MCF 10A (cell line): ENCODE measurements at regions not wholly inside any gene's neighbourhood (a gene's known extent, or its start where the extent isn't known, plus 50 kb on each side); places are given as distances from the start of the nearest gene placed in this dataset.

Source experiments
- BruUV-seq: library from RNA; stranded (reverse); fragments of 400-500 nt; replicated peaks from 2 replicates; lab custom pipeline; 2021; lab: Mats Ljungman, UMichigan
- CTCF ChIA-PET: fragments of 300-600 bp; sonication (Branson Sonifier 250); formaldehyde crosslinking; extraction: SDS; loops from one replicate; lab custom pipeline; 2021; ENCODE audit warnings: antibody characterized with exemption, inconsistent platforms; lab: Yijun Ruan, JAX
- POLR2A ChIA-PET: fragments of 300-600, 350-650 bp; sonication (Branson Sonifier 250); formaldehyde crosslinking; extraction: SDS; loops from one replicate; lab custom pipeline; 2020; ENCODE audit warnings: antibody characterized with exemption, inconsistent platforms; lab: Yijun Ruan, JAX
- DNase-seq: peaks from one replicate; pipeline ENCODE4 v3.0.0-alpha.2; 2018; ENCODE audit not compliant: unreplicated experiment
- H3K27ac Mint-ChIP-seq: one replicate; pipeline ENCODE4 v1.8.0; 2022; ENCODE audit warnings: mild to moderate bottlenecking, low read depth, mixed read lengths; ENCODE audit not compliant: unreplicated experiment
- H3K27me3 Mint-ChIP-seq: one replicate; pipeline ENCODE4 v1.8.0; 2022; ENCODE audit warnings: mixed read lengths; ENCODE audit not compliant: insufficient read depth, unreplicated experiment
- H3K36me3 Mint-ChIP-seq: one replicate; pipeline ENCODE4 v1.8.0; 2022; ENCODE audit warnings: mild to moderate bottlenecking, moderate library complexity, mixed read lengths; ENCODE audit not compliant: insufficient read depth, unreplicated experiment
- H3K4me1 Mint-ChIP-seq: one replicate; pipeline ENCODE4 v1.8.0; 2022; ENCODE audit warnings: mixed read lengths; ENCODE audit not compliant: insufficient read depth, unreplicated experiment
- H3K4me3 Mint-ChIP-seq: one replicate; pipeline ENCODE4 v1.8.0; 2022; ENCODE audit warnings: mild to moderate bottlenecking, moderate library complexity, mixed read lengths; ENCODE audit not compliant: unreplicated experiment
- H3K9me3 Mint-ChIP-seq: one replicate; pipeline ENCODE4 v1.8.0; 2022; ENCODE audit warnings: mixed read lengths; ENCODE audit not compliant: unreplicated experiment
- intact Hi-C: fragments of 100-400 bp; cut with micrococcal nuclease; formaldehyde crosslinking; loops from 2 replicates; pipeline ENCODE4 v1.14.1; 2022
- TF ChIP-seq, protein P1 (sequence below): fragments of 200-600 bp; IDR thresholded peaks from one replicate; pipeline ENCODE4 v1.8.0; 2022; ENCODE audit warnings: antibody characterized with exemption, mild to moderate bottlenecking; ENCODE audit not compliant: unreplicated experiment

DNA sequence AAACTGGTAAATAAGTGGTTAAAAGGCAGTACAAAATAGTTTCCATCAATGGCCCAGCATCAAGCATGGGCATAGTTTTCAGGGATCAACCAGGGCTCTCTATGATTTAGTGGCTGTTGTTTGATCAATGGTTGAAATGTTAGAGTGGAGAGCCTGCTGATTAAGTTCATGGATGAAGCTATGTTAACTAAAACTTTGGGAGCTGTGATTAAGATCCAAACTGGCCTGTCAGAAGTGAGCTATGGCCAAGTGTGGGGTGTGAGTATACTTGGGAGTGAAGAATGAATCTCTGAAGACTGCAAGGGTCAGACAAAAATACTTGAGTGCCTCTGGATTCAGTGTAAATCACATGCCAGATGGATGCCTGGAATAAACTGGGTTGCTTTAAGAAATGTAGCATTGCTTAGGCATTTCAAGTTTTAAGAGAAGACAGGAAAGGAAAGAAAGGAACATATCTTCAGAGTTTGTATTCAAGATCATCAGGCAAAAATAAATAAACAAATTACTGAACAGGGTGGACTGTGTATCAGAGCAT lies 422.2 kb upstream of the ADAMTS9 start:
- ChIA-PET POLR2A (no interaction called here), CTCF (interaction anchor here (0.9 to 1.5 kb wide), 2 partner anchors 9 to 13 kb away, joined by 3 to 5 read pairs; no protein-coding TSS in a partner anchor)
- H3K4me3 Mint-ChIP-seq = no peak overlapping the region
- DNase-seq = no peak
- H3K4me1 Mint-ChIP-seq = peaks cover 9% of the 10 kb centered on the region
- no peaks in the 10 kb centered on the region for H3K27me3 Mint-ChIP-seq
- intact Hi-C loops = no loop called here
- TF ChIP-seq, protein P1, sequence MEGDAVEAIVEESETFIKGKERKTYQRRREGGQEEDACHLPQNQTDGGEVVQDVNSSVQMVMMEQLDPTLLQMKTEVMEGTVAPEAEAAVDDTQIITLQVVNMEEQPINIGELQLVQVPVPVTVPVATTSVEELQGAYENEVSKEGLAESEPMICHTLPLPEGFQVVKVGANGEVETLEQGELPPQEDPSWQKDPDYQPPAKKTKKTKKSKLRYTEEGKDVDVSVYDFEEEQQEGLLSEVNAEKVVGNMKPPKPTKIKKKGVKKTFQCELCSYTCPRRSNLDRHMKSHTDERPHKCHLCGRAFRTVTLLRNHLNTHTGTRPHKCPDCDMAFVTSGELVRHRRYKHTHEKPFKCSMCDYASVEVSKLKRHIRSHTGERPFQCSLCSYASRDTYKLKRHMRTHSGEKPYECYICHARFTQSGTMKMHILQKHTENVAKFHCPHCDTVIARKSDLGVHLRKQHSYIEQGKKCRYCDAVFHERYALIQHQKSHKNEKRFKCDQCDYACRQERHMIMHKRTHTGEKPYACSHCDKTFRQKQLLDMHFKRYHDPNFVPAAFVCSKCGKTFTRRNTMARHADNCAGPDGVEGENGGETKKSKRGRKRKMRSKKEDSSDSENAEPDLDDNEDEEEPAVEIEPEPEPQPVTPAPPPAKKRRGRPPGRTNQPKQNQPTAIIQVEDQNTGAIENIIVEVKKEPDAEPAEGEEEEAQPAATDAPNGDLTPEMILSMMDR = no peak
- BruUV-seq = no TSS peak
- no peaks in the 10 kb centered on the region for H3K36me3 Mint-ChIP-seq
- H3K27ac Mint-ChIP-seq = no peak overlapping the region
- no peaks in the 10 kb centered on the region for H3K9me3 Mint-ChIP-seq

DNA sequence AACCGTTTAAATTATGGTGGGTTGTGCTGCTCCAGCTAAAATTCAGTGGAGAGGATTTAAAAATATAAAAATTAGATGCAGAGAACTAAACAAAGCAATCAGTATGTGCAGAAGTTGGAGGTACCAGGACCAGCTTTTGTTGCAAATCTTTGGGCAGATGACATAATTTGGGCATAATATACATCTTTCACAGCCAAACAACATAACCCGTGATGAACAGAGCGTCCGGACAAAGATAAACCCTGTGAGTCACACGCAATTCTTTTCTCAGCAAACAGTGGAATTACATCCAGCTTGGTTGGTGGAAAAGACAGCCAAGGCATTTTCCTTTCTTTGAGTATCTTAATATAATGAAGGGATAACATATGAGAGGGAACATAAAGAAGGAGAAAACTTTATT lies 419.4 kb upstream of the ADAMTS9 start:
- BruUV-seq = no TSS peak
- no peaks in the 10 kb centered on the region for H3K36me3 Mint-ChIP-seq
- ChIA-PET CTCF (no interaction called here), POLR2A (no interaction called here)
- intact Hi-C loops = no loop called here
- TF ChIP-seq, protein P1 = no peak
- H3K27me3 Mint-ChIP-seq = no peaks in the 10 kb centered on the region
- no peaks in the 10 kb centered on the region for H3K9me3 Mint-ChIP-seq
- peaks cover 9% of the 10 kb centered on the region for H3K4me1 Mint-ChIP-seq
- H3K27ac Mint-ChIP-seq = no peak overlapping the region
- DNase-seq = peak; percentile 4
- no peak overlapping the region for H3K4me3 Mint-ChIP-seq

DNA sequence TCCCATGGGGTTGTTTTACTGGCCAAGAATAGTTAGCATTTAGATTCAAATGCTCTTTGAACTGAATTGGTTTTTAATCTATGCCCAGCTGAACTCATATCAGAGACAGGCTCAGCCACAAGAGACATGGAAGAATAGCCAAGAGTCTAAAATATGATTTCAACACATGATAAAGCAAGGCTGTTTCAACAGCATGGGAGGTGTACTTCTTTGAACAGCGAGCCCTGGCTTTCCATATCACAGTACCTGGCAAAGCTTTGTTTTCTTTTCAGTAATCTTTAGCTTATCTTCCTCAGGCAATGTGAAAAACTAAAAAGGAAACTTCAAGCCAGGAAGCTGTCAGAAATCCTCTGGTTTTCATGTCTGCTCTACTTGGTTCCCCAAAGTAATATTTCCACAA lies 413.6 kb upstream of the ADAMTS9 start:
- Mint-ChIP-seq H3K4me1 (no peaks in the 10 kb centered on the region), H3K27me3 (no peaks in the 10 kb centered on the region), H3K36me3 (no peaks in the 10 kb centered on the region), H3K27ac (no peak overlapping the region), H3K4me3 (no peak overlapping the region), H3K9me3 (no peaks in the 10 kb centered on the region)
- no TSS peak for BruUV-seq
- TF ChIP-seq, protein P1 = no peak
- DNase-seq = no peak
- POLR2A ChIA-PET = interaction anchor here (0.6 to 1.2 kb wide), 2 partner anchors 47 to 71 kb away, joined by 3 read pairs; no protein-coding TSS in a partner anchor
- CTCF ChIA-PET = interaction anchor here (0.7 to 1.4 kb wide), 3 partner anchors 10 to 143 kb away, joined by 3 to 4 read pairs (median 3); no protein-coding TSS in a partner anchor
- intact Hi-C loops = no loop called here

DNA sequence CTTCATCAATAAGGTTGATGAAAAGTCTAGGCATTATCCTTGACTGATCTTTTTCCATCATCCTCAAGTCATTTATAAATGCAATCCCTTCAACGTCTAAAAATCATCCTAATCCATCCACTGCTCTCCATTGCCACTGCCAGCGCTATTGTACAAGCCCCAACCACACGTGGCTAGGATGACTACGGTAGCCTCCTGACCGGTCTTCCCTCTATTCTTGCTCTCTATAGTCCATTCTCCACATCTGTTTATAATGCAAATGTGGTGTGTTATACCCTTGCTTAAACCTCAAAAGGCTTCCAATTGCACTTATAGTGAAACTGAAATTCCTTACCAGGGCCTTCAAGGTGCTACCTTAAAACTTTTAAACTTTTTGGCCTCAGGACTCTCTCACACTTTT lies 410.6 kb upstream of the ADAMTS9 start:
- DNase-seq = no peak
- ChIA-PET POLR2A (no interaction called here), CTCF (interaction anchor here (0.7 kb wide), 1 partner anchor 18 kb away, joined by 4 read pairs; no protein-coding TSS in a partner anchor)
- no peaks in the 10 kb centered on the region for H3K9me3 Mint-ChIP-seq
- TF ChIP-seq, protein P1 = no peak
- BruUV-seq = no TSS peak
- H3K27ac Mint-ChIP-seq = no peak overlapping the region
- H3K36me3 Mint-ChIP-seq = no peaks in the 10 kb centered on the region
- no peaks in the 10 kb centered on the region for H3K27me3 Mint-ChIP-seq
- no peak overlapping the region for H3K4me3 Mint-ChIP-seq
- no peaks in the 10 kb centered on the region for H3K4me1 Mint-ChIP-seq
- intact Hi-C loops = no loop called here
